Activated naive CD4-positive, alpha-beta T cell treated with anti-CD3 and anti-CD28 coated beads for 36 hours (primary cell): ENCODE measurements at regions not wholly inside any gene's neighbourhood (a gene's known extent, or its start where the extent isn't known, plus 50 kb on each side); places are given as distances from the start of the nearest gene placed in this dataset.

ENCODE experiments used
- CTCF ChIA-PET: fragments of 350-600 bp; sonication (Branson Sonifier 250); formaldehyde crosslinking; loops from one replicate; lab custom pipeline; 2021; ENCODE audit warnings: antibody characterized with exemption; lab: Charles Lee
- DNase-seq: peaks from one replicate; pipeline ENCODE4 v3.0.0-alpha.2; 2020
- H3K27ac Mint-ChIP-seq: one replicate; pipeline ENCODE4 v1.8.0; 2021; ENCODE audit warnings: mild to moderate bottlenecking, mixed read lengths
- H3K27me3 Mint-ChIP-seq: one replicate; pipeline ENCODE4 v1.8.0; 2021; ENCODE audit warnings: low read depth, mixed read lengths
- H3K36me3 Mint-ChIP-seq: one replicate; pipeline ENCODE4 v1.8.0; 2021; ENCODE audit warnings: low read depth, mixed read lengths
- H3K4me1 Mint-ChIP-seq: one replicate; pipeline ENCODE4 v1.8.0; 2021; ENCODE audit warnings: low read depth, mixed read lengths
- H3K4me3 Mint-ChIP-seq: one replicate; pipeline ENCODE4 v1.8.0; 2021; ENCODE audit warnings: mild to moderate bottlenecking, moderate library complexity, mixed read lengths
- H3K9me3 Mint-ChIP-seq: one replicate; pipeline ENCODE4 v1.8.0; 2021; ENCODE audit warnings: mixed read lengths
- intact Hi-C: fragments of 100-400 bp; cut with micrococcal nuclease; formaldehyde crosslinking; loops from one replicate; pipeline ENCODE4 v1.15.1; 2023

DNA sequence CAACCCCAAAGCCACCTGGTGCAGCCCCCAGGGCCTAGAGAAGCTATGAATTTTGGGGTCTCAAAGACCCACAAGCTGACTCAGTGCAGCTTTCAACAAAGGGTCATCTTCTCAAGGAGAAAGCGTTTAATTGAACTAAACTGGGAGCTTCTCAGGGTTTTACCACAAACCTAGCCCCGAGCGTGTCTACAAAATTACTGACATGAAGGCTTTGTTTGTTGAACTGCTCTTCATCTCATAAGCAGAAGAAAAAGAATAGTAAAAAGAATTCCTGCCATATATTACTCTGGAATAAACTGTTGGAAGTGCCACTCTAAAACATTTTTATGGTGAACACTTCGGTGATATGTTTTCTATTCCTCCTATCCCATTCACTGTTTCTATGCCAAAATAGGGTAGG lies 50.8 kb upstream of the INCENP start:
- no peak for DNase-seq
- intact Hi-C loops: no loop called here
- CTCF ChIA-PET: interaction anchor here (0.5 to 1.3 kb wide), 5 partner anchors 9 to 252 kb away, joined by 3 to 10 read pairs (median 3); no protein-coding TSS in a partner anchor
- Mint-ChIP-seq H3K4me3 (no peak overlapping the region), H3K9me3 (no peaks in the 10 kb centered on the region), H3K27ac (no peak overlapping the region), H3K27me3 (no peaks in the 10 kb centered on the region), H3K4me1 (peaks cover 5% of the 10 kb centered on the region), H3K36me3 (no peaks in the 10 kb centered on the region)

DNA sequence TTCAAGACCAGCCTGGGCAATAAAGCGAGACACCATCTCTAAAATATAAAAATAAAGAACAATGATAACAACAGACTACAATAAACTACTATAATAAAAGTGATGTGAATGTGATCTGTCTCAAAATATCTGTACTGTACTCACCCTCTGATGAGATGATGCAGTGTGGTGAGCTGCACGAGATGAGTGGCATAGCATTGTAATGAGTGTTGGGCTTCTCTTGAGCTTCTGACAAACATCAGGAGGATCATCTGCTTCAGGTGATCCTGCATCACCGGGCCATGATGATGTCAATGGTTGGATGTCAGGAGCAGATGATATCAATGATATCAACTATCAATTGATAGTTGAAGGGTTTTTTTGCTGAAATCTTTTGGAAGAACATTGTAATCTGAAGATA lies 52.4 kb upstream of the INCENP start:
- Mint-ChIP-seq H3K4me1 (peaks cover 5% of the 10 kb centered on the region), H3K9me3 (no peaks in the 10 kb centered on the region), H3K4me3 (no peak overlapping the region), H3K27ac (no peak overlapping the region), H3K27me3 (no peaks in the 10 kb centered on the region), H3K36me3 (no peaks in the 10 kb centered on the region)
- intact Hi-C loops: no loop called here
- CTCF ChIA-PET: interaction anchor here (0.6 kb wide), 2 partner anchors 10 to 12 kb away, joined by 3 to 4 read pairs; no protein-coding TSS in a partner anchor
- peak; percentile 12 for DNase-seq

DNA sequence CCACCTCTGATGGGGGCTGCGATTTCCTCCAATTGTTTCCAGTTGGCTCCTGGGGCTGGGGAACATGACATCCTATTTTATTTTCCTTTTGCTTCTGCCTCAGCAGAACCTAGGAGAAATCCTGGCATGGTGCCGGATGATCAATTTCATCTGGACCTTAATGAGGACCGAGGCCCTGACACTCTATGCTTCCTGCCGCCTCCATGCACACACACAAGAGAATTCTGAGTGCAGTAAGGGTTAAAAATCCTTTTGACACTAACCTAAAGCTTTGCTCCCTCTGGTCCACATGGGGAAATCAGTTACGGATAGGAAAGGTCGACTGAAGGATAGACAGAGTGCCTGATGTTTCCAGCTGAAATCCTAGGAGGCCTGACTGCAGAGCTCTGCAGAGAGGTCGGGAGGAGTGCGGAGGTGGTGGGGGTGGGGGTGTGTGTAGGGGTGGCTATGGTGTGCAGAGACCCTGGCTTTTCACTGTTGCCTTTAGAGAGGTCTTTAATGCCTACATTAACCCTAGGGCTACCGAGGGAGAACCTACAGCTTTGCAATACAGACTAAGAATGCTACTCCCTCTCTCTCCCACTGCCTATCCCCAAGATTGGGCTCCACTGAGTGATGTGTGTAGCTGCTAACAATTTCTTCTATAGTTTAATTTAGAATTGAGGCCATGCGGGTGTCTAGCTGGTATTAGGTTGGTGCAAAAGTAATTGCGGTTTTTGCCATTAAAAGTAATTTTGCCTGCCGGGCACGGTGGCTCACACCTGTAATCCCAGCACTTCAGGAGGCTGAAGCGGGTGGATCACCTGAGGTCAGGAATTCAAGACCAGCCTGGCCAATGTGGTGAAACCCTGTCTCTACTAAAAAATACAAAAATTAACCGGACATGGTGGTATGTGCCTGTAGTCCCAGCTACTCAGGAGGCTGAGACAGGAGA lies 53.6 kb upstream of the INCENP start:
- H3K36me3 Mint-ChIP-seq: no peaks in the 10 kb centered on the region
- no peak overlapping the region for H3K27ac Mint-ChIP-seq

DNA sequence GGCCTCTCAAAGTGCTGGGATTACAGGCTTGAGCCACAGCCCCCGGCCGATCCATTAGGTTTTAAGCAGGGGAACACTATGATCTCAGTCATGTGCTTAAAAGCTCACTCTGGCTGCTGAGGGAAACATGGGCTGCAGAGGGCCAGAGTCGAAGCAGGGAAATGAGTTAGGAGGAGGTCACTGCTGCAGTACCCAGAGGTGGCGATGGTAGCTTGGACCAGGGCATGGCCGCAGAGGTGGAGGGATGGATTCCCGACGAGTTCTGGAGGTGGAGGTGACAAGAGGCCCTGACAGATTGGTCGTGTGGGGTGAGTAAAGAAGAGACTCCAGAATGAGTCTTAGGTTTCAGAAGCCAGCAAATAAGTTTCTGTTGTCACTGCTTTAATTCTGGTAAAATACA lies 54.4 kb upstream of the INCENP start:
- Mint-ChIP-seq H3K27ac (no peak overlapping the region), H3K4me1 (peaks cover 5% of the 10 kb centered on the region), H3K4me3 (no peak overlapping the region), H3K9me3 (no peaks in the 10 kb centered on the region), H3K27me3 (no peaks in the 10 kb centered on the region), H3K36me3 (no peaks in the 10 kb centered on the region)
- CTCF ChIA-PET: interaction anchor here (1.2 to 1.5 kb wide), 3 partner anchors 12 to 171 kb away, joined by 3 to 7 read pairs (median 4); no protein-coding TSS in a partner anchor
- intact Hi-C loops: loop anchor here (5.0 kb wide), 1 partner anchor 97 kb away; no protein-coding TSS in a partner anchor
- peak; percentile 15 for DNase-seq

More for the DNA sequence above, 53.6 kb upstream of the INCENP start:
- Mint-ChIP-seq H3K9me3 (no peaks in the 10 kb centered on the region), H3K27me3 (no peaks in the 10 kb centered on the region), H3K4me1 (peaks cover 5% of the 10 kb centered on the region), H3K4me3 (no peak overlapping the region)
- CTCF ChIA-PET: interaction anchor here (1.1 to 1.4 kb wide), 3 partner anchors 12 to 172 kb away, joined by 3 to 5 read pairs (median 4); no protein-coding TSS in a partner anchor
- intact Hi-C loops: loop anchor here (5.0 kb wide), 1 partner anchor 98 kb away; no protein-coding TSS in a partner anchor
- no peak for DNase-seq

DNA sequence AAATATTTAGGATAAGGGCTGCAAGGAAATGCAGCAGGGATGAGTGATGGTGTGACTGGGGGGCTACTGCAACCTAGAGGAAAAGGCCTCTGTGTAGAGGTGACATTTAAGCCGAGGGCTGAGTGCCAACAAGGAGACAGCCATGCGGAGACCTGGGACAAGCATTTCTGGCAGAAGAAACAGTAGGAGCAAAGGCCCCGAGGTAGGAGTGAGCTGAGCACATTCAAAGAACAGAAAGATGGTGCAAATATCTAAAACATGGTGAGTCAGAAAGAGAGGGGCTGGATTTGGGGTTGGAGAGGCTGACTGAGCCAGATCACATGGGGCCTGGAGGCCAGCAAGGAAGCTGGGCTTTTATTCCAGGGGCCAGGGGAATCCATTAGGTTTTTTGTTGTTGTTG lies 55.1 kb upstream of the INCENP start:
- no peaks in the 10 kb centered on the region for H3K27me3 Mint-ChIP-seq
- peaks cover 5% of the 10 kb centered on the region for H3K4me1 Mint-ChIP-seq
- H3K9me3 Mint-ChIP-seq: no peaks in the 10 kb centered on the region
- intact Hi-C loops: loop anchor here (5.0 kb wide), 1 partner anchor 96 kb away; no protein-coding TSS in a partner anchor
- H3K36me3 Mint-ChIP-seq: no peaks in the 10 kb centered on the region
- DNase-seq: no peak
- CTCF ChIA-PET: interaction anchor here (1.5 kb wide), 1 partner anchor 13 kb away, joined by 7 read pairs; no protein-coding TSS in a partner anchor
- H3K27ac Mint-ChIP-seq: no peak overlapping the region
- H3K4me3 Mint-ChIP-seq: no peak overlapping the region

DNA sequence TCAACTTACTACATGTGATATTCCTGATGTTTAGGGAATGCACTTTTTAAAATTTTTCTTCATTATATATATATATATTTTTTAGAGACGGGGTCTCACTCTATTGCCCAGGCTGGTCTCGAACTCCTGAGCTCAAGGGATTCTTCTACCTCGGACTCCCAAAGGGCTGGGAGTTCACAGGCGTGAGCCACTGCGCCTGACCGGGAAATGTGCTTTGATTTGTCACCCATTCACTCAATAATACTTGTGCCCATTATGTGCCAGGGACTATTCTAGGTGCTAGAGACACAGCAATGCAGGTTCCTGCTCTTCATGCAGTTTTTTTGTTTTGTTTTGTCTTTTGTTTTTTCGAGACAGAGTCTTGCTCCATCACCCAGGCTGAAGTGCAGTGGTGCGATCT lies 56.1 kb upstream of the INCENP start:
- CTCF ChIA-PET: interaction anchor here (0.6 to 2.2 kb wide), 4 partner anchors 14 to 160 kb away, joined by 3 to 10 read pairs (median 5); no protein-coding TSS in a partner anchor
- Mint-ChIP-seq H3K27ac (no peak overlapping the region), H3K4me1 (peaks cover 5% of the 10 kb centered on the region), H3K4me3 (no peak overlapping the region), H3K36me3 (no peaks in the 10 kb centered on the region), H3K9me3 (no peaks in the 10 kb centered on the region), H3K27me3 (no peaks in the 10 kb centered on the region)
- DNase-seq: no peak
- intact Hi-C loops: loop anchor here (5.0 kb wide), 1 partner anchor 95 kb away; no protein-coding TSS in a partner anchor

DNA sequence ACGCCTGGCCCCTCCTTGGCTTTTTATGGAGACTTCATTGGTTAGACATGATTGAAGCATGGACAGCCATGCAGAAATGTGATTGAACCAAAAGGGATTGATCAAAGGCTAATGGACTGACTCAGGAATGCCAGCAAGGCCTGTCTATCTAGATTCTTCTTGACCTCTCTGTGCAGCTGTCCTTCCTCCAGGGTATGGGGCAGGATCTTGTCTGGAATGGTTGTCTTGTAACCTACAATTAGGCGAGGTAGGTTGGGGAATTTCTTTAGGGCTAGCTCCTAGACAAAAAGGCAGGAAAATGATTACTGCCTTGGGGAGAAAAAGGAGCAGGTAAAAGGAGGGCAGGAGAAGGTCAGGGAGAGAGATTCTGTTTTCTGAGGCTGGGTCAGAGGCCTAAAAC lies 59.6 kb upstream of the INCENP start:
- intact Hi-C loops: no loop called here
- CTCF ChIA-PET: interaction anchor here (0.6 to 3.1 kb wide), 6 partner anchors 13 to 186 kb away, joined by 3 to 14 read pairs (median 4); no protein-coding TSS in a partner anchor
- DNase-seq: no peak

DNA sequence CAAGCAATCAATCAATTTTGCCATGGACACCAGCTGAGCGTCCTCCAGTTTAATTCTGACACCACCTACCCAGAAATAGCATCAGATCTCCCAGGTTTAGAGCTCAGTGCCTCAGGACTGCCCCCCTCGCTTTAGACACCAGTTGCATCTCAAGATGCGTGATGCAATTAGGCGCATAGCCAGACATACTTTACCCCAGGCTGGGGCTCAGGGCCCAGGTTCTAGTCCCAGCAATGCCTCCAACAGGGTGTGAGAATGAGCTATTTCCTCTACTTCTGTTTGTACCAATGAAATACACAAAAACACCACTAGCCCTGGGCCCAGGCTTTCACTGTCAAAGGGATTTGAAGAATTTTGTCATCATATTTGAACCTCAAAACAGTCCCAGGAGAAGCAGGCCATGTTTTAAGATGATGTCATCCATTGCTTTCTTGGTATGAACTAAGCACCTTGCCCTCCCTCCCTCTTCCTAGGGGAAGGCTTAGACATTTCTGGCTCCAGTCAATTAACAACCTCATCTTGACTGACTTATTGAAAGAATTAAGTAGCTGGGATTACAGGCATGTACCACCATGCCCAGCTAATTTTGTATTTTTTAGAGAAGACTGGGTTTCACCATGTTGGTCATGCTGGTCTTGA lies 61.5 kb upstream of the INCENP start:
- CTCF ChIA-PET: interaction anchor here (0.7 to 3.1 kb wide), 2 partner anchors 20 to 129 kb away, joined by 3 to 14 read pairs; no protein-coding TSS in a partner anchor
- no peak overlapping the region for H3K27ac Mint-ChIP-seq
- H3K4me1 Mint-ChIP-seq: no peaks in the 10 kb centered on the region
- H3K9me3 Mint-ChIP-seq: no peaks in the 10 kb centered on the region
- no peak overlapping the region for H3K4me3 Mint-ChIP-seq
- no peak for DNase-seq
- intact Hi-C loops: no loop called here
- H3K36me3 Mint-ChIP-seq: no peaks in the 10 kb centered on the region
- no peaks in the 10 kb centered on the region for H3K27me3 Mint-ChIP-seq

More for the DNA sequence above, 59.6 kb upstream of the INCENP start:
- Mint-ChIP-seq H3K36me3 (no peaks in the 10 kb centered on the region), H3K4me1 (no peaks in the 10 kb centered on the region), H3K27ac (no peak overlapping the region), H3K4me3 (no peak overlapping the region), H3K9me3 (no peaks in the 10 kb centered on the region), H3K27me3 (no peaks in the 10 kb centered on the region)

DNA sequence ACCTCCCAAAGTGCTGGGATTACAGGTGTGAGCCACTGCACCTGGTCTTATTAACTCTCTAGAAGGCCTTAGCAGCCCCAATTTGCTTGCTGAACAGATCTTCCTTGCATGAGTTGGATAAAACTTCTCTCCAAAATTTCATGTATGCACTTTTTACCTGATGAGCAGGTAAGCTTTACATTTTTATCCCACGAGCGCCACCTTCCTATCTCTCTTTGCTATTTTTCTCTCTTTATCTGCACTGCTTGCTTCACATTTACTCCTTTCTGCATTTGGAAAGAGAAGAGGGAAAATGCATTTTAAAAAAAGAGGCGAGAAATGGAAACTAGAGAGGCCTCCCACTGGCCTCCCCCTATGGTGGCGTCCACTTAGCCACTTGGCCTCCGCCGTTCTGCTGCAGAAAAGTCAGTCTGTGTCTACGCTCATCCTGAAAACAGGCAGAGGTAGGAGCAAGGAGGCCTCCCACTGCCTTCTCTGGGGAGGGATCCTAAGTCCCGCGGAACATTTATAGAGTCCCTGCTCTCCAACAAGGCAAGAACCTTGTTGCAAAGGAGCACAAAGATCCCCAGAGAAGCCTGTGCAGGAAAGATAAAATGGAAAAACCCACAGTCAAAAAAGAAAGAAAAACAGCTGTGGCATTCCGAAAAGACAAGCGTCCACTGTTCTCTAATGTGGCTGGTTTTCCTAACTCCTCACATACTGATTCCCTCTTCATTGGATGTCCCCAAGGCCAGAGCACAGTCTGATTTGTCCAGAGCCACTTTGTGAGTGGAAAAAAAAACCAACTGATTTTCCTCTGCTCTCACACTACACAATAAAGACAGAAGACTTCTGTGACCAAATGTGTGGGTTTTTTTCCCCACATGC lies 62.2 kb upstream of the INCENP start:
- intact Hi-C loops: no loop called here
- Mint-ChIP-seq H3K9me3 (no peaks in the 10 kb centered on the region), H3K4me3 (no peak overlapping the region)

DNA sequence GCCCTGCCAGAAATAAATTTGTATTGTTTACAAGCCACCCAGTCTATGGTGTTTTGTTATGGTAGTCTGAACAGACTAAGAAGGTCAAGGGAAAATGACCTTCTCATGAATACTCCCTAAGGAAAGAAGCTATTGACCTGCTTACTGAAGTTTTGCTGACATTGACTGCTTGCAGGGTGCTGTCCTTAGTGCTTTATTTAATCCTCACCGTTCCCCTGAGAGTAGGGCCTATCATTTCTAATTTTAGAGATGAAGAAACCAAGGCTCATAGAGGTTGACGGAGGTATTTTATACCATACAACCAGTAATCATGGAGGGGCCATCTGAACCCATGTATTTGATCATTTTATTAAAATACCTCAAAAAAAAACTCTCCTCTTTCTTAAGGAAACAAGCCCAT lies 66.7 kb upstream of the INCENP start:
- Mint-ChIP-seq H3K4me1 (no peaks in the 10 kb centered on the region), H3K36me3 (no peaks in the 10 kb centered on the region), H3K27me3 (no peaks in the 10 kb centered on the region), H3K4me3 (no peak overlapping the region), H3K9me3 (no peaks in the 10 kb centered on the region), H3K27ac (no peak overlapping the region)
- no peak for DNase-seq
- intact Hi-C loops: no loop called here
- CTCF ChIA-PET: no interaction called here

More for the DNA sequence above, 62.2 kb upstream of the INCENP start:
- H3K36me3 Mint-ChIP-seq: no peaks in the 10 kb centered on the region
- no peak for DNase-seq
- no peak overlapping the region for H3K27ac Mint-ChIP-seq
- no peaks in the 10 kb centered on the region for H3K27me3 Mint-ChIP-seq
- H3K4me1 Mint-ChIP-seq: no peaks in the 10 kb centered on the region
- CTCF ChIA-PET: interaction anchor here (0.7 to 3.1 kb wide), 2 partner anchors 20 to 128 kb away, joined by 3 to 14 read pairs; no protein-coding TSS in a partner anchor

DNA sequence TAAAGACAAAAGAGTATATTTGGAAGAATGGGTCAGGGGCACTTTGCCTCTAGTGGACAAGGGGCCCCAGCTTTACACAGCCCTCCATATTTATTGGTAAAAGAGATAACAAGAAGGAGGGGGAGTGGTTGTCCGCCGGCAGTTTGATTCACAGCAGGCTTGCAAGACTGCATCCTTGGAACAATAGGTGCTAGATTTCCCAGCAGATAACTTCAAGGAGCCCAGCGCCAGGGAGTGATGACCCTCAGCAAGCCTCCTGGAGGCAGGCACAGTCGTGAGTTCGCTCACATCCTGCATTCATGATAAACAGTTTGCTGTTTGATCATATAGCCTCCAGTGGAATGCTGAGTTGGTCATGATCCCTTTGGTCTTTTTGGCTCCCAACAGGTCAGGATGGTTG lies 67.8 kb upstream of the INCENP start:
- no peak overlapping the region for H3K4me3 Mint-ChIP-seq
- no peak overlapping the region for H3K27ac Mint-ChIP-seq
- CTCF ChIA-PET: interaction anchor here (0.9 to 1.0 kb wide), 2 partner anchors 52 to 157 kb away, joined by 3 to 4 read pairs; no protein-coding TSS in a partner anchor
- H3K4me1 Mint-ChIP-seq: no peaks in the 10 kb centered on the region
- no peaks in the 10 kb centered on the region for H3K36me3 Mint-ChIP-seq
- DNase-seq: no peak
- intact Hi-C loops: no loop called here
- no peaks in the 10 kb centered on the region for H3K9me3 Mint-ChIP-seq
- no peaks in the 10 kb centered on the region for H3K27me3 Mint-ChIP-seq
